ENCODE measurements at regions not wholly inside any gene's neighbourhood (a gene's known extent, or its start where the extent isn't known, plus 50 kb on each side); places are given as distances from the start of the nearest gene placed in this dataset.
"Not testable (repeated sequence)": the region's sequence is repeated elsewhere in the genome, so short reads cannot be mapped to it uniquely, and the experiment has no call there.

DNA sequence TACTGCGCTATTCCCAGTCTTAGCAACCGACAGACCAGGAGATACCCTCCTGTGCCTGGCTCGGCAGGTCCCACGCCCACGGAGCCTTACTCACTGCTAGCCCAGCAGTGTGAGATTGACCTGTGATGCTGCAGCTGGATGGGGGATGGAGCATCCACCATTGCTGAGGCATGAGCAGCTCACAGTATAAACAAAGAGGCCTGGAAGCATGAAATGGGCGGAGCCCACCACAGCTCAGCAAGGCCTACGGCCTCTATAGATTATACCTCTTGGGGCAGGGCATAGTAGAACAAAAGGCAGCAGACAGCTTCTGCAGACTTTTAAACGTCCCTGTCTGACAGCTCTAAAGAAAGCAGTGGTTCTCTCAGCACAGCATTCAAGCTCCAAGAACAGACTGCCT is 160.3 kb downstream of the ANXA2 start:
- no peak for DNase-seq (ENCODE audit: low read depth, low spot score)
- H3K4me3 ChIP-seq (ENCODE audit: low read length): no peak overlapping the region

DNA sequence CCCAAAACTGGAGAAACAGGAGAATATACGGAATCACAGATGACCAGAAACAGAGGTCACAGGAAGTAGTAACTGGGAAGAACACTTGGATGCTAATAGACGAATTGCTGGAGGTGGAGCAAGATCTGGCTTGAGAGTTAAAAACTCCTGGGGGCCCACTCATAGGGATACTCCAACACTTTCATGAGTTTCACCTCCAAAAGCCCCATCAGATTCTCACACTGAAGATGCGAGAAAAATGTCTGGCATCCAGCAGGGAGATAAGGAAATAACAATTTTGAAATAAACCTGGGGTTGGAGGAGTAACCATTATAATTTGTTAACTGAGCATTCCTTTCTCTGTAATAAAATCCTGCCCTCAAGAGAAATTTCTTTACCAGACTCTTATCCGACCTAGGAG is 154.0 kb downstream of the ANXA2 start:
- DNase-seq (ENCODE audit: low read depth, low spot score): no peak
- no peak overlapping the region for H3K4me3 ChIP-seq (ENCODE audit: low read length)

DNA sequence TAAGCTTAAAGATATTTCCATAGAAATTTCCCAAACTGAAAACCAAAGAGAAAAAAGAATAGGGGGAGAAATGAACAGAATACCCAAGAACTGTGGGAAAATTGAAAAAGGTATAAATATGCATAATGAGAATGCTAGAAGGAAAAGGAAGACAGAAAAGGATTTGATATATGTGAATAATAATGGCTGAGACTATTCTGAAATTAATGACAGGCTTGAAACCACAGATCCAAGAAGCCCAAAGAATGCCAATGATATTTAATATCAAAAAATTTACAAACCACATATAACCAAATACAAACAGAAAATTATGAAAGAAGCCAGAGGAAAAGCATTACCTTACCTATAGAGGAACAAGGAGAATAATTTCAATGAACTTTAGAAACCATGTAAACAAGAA is 153.0 kb downstream of the ANXA2 start:
- H3K4me3 ChIP-seq (ENCODE audit: low read length): no peak overlapping the region
- DNase-seq (ENCODE audit: low read depth, low spot score): no peak

DNA sequence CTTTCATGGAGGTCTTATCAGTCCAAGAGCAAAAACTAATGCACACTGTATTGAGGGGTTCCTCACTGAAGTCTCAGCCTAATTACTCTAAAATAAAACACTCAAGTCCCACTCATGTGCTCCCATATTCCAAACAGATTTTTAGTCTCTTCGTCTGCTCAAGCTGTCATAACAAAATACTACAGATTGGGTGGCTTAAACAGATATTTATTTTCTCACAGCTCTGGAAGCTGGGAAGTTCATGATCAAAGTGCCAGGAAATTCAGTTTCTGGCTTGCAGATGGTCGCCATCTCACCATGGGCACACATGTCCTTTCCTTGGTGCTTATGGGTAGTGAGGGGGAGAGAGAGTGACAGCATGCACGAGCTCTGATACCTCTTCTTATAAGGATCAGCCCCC is 147.5 kb downstream of the ANXA2 start:
- no peak overlapping the region for H3K4me3 ChIP-seq (ENCODE audit: low read length)
- DNase-seq (ENCODE audit: low read depth, low spot score): no peak

DNA sequence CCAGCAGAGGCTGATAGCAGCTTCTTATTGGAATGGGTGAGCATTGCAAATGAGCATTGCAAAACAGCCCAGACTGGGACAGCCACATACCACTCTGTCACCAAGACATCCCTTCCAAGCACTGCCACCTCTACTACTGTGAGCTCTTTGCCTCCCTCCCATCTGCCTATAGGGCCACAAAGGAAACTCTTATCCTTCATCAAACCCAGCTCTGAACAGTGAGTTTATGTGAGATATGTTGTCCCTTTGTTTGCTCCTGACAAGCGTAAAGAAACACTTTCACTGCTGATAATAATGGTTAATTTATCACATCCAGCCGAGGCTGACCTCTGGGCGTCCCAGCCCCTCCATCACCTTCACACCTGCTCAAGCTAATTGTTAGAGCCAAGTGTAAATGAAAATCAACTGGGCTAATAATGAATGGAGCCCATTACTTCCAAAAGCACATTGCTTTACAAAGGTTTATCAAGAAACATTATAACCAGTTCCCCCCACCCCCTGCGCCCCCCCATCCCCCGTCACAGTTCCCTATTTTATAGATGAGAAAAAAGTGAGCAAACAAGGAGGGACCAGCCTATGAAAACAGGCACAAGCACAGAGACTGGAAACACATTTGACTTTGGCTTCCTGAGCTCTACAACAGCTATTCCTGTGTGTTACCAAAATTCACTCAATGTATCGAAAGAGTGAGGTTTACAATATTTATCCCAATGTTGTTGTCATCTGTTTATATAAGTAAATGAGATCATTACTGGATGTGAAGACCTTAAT is 146.3 kb downstream of the ANXA2 start:
- no peak for DNase-seq (ENCODE audit: low read depth, low spot score)
- no peak overlapping the region for H3K4me3 ChIP-seq (ENCODE audit: low read length)

DNA sequence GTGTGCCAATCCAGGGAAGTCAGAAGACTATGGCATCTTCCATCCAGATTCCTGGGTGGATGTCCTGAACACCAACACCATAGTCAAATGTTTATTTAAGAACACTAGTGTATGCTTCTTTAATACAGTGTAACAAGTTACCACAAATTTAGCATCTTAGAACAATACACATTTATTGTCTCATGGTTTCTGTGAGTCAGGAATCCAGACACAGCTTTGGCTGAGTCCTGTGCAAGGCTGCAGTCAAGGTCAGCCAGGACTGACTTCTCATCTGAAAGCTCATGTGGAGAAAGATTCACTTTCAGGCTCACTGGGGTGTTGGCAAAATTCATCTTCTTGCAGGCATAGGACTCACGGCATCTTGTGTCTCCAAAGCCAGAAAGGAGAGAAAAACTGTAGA is 143.4 kb downstream of the ANXA2 start:
- no peak for DNase-seq (ENCODE audit: low read depth, low spot score)
- H3K4me3 ChIP-seq (ENCODE audit: low read length): no peak overlapping the region

DNA sequence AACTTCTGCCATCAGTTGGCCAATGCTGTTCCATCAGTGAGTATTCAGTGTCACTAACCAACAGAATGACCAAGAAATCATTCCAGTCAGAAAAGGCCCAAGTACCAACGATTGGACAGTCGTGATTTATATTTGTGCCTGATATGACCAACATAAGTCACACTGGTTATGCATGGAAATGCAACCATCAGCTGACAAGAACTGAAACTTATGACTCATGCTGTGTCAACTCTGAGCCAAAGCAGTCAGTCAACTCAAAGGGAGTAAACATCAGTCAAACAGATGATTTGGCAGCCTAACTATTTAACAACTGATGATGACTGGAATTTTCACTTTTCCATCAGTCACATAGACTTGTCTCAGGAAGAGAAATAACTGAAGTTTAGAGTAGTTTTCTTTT is 142.4 kb downstream of the ANXA2 start:
- DNase-seq (ENCODE audit: low read depth, low spot score): no peak
- H3K4me3 ChIP-seq (ENCODE audit: low read length): no peak overlapping the region

DNA sequence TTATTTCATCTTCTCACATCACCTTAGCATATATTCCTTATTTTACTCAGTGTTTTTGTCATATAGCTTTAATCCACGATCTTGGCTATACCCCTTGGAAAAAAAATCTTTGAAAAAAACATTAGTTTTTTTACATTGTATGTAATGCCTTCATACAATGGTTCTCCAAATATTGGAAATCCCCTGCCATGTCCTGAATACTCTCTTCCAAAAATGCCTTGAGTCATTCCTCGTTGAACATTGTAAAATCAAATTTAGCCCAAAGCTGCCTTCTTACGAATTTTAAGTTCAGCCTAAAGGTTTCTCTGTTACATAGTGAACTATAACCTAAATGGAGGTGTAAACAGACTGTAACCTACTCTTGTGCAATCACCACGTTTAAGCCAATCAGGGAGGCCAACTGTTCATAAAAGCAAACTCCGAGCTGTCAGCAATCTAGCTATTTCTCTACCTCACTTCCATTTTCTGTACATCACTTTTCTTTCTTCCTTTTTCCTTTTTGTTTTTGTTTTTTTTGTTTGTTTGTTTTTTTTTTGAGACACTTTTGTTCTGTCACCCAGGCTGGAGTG is 140.1 kb downstream of the ANXA2 start:
- no peak overlapping the region for H3K4me3 ChIP-seq (ENCODE audit: low read length)
- DNase-seq (ENCODE audit: low read depth, low spot score): no peak

DNA sequence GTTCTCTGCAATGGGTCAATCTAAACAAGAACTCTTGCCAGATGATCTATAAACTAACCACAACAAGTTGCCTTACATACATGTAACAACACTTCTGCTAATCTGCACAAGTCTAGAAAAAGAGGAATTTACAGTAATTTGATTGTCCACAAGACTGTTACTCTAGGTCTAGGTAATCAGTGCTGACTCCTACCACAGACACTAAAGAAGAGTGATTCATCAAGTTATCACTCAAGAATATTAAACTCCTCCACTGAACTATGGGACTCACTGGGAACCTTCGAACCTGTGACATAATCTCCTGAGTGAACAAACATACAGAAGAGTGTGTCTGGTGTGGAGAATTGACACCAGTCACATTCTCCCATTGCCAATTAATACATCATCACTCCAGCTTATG is 138.3 kb downstream of the ANXA2 start:
- H3K4me3 ChIP-seq (ENCODE audit: low read length): no peak overlapping the region
- DNase-seq (ENCODE audit: low read depth, low spot score): no peak

DNA sequence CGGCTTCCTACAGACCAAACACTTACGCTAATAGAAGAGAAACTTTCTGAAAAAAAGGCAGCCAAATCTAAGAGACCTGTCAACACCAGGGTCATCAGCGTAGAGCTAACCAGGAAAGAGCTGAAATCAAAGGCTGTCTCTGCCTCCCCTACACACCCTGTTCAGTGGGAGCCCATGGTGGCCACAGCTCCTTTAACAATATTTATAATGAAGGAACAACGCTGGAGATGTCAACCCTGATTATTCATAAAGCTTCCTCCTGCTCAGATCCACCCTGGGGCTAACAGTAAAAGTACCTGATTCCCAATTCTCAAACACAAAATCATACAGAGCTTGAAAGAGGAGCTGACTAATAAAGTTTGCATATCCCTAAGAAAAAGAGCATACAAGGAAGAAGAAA is 133.7 kb downstream of the ANXA2 start:
- no peak overlapping the region for H3K4me3 ChIP-seq (ENCODE audit: low read length)
- DNase-seq (ENCODE audit: low read depth, low spot score): no peak

DNA sequence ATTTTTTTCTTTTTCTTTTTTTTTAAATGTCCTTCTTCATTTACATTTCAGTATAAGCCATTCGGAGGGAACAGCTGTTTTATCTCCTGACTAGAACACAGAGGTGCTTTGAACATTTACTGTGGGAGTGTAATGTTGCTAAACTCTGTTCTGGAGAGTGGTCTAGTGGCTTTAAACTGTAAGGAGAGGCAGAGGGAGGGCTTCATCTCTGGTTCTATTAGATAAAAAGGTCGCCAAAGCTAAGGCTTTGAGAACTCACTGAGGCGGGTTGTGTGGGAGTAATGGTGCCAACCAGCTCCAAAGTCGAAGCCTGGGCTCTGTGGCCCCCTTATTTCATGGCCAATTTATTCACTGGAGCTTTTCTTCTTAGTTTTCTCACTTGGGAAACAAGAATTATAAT is 133.2 kb downstream of the ANXA2 start:
- H3K4me3 ChIP-seq (ENCODE audit: low read length): no peak overlapping the region
- no peak for DNase-seq (ENCODE audit: low read depth, low spot score)

DNA sequence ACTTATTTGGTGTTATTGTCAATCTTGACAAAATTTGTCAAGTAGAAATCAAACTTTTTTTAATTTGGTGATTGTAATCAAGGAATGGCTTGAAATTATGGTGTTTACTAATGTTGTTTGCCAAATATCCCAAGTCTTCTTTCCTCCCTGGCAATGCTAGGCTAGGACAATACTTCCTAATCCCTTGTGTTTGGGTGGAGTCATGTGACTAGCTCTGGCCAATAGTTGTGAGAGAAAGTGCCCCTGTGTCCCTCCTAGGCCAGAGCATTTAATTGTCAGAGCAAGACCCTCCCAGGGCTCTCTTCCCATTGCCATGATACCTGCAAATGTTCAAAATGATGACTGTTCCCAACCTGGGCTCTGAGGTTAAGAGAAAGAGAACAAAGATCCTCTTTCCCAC is 132.7 kb downstream of the ANXA2 start:
- no peak overlapping the region for H3K4me3 ChIP-seq (ENCODE audit: low read length)

DNA sequence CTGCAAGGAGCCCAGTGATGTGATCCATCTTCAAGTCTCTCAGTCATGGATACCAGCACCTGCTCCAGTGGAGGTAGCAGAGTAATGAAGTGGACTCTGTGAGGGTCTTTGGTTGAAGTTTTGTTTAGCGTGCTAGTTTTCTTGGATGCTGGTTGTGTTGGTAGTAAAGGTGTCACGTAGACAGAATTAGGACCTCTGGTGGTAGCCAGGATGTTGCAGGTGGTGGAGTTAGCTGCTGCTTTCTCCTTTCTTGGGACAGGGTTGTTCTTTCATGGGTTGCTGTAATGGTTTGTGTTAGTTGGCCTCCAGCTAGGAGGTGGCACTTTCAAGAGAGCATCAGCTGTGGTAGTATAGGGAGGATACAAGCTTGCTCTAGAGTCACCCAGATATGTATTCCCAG is 125.2 kb downstream of the ANXA2 start:
- DNase-seq (ENCODE audit: low read depth, low spot score): peak; percentile 14
- H3K4me3 ChIP-seq (ENCODE audit: low read length): no peak overlapping the region

More for the DNA sequence above, 132.7 kb downstream of the ANXA2 start:
- DNase-seq (ENCODE audit: low read depth, low spot score): no peak

DNA sequence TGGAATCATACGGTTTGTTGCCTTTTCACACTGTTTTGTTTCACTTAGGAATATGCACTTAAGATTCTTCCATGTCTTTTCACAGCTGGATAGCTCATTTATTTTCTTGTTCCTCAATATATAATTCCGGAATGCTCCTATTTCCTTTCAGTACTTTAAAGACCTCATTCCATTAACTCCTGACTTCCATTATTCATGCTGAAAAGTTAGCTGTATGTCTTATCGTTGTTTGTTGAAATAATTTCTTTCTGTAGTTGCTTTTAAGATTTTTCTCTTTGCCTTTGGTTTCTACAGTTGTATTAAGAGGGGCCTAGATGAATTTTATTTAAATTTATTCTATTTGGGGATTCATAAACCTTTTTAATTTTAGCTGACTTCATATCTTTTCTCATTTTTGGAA is 122.2 kb downstream of the ANXA2 start:
- DNase-seq (ENCODE audit: low read depth, low spot score): no peak
- H3K4me3 ChIP-seq (ENCODE audit: low read length): no peak overlapping the region

DNA sequence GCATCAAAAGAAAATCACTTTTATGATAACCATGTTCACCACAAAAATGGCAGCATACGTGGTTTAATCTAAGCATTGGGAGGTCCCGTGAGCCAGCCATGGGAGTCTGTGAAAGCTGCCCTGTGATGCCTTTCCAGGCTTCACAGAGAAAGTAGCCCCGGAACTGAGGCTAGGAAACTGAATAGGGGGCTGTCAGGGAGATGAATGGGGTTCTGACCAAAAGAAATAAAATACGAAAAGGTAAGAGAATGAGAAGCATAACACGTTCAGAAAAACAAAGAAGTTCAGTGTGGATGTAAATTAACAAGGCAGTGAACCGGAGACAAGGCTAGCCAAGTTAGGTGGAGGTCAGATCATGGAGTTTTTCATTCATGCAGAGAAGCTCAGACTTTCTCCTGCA is 118.9 kb downstream of the ANXA2 start:
- DNase-seq (ENCODE audit: low read depth, low spot score): no peak

DNA sequence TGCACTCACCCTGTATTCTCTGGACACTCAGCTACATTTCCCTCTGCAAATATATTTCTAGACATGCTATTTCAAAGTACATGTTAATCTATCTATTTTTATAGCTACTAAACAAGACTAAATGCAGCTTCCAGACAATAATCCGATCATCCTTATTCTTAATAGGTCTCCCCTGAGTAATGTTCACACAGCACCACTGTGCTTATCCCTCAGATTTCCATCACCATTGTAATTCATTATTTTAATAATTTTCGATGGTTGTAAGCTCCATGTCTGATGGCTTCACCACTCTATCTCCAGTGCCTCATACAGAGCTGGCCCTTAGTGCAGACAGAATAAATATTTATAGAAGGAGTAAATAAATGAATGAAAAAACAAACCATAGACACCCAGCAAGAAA is 117.5 kb downstream of the ANXA2 start:
- DNase-seq (ENCODE audit: low read depth, low spot score): no peak

More for the DNA sequence above, 118.9 kb downstream of the ANXA2 start:
- H3K4me3 ChIP-seq (ENCODE audit: low read length): no peak overlapping the region

DNA sequence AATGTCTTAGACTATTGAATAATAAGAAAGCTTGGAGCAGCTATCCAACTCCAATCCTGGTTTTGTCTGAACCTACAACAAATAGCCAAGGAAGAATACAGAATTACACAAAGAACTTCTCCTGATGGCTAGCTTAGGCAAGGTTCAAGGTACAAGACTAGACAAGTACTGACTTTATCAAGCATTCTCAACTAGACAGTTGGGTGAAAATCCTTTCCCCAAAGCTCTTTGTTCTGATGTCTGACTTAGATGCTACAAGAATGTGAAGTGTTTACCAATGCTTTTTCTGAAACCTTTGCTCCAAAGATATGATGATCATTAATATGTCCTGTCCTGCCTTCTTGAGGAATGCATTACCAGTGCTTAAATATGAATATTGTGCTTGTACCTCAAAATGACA is 113.8 kb downstream of the ANXA2 start:
- no peak overlapping the region for H3K4me3 ChIP-seq (ENCODE audit: low read length)
- DNase-seq (ENCODE audit: low read depth, low spot score): no peak

More for the DNA sequence above, 117.5 kb downstream of the ANXA2 start:
- no peak overlapping the region for H3K4me3 ChIP-seq (ENCODE audit: low read length)

DNA sequence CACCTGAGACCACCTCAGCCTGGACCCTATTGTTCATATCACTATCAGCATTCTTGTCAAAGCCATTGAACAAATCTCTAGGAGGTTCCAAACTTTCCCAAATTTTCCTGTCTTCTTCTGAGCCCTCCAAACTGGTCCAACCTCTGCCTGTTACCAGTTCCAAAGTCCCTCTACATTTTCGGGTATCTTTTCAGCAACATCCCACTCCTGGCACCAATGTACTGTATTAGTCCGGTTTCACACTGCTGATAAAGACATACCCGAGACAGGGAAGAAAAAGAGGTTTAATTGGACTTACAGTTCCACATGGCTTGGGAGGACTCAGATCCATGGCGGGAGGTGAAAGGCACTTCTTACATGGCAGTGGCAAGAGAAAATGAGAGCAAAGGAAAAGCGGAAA is 101.9 kb downstream of the ANXA2 start:
- not testable (repeated sequence) for H3K4me3 ChIP-seq (ENCODE audit: low read length); DNase-seq (ENCODE audit: low read depth, low spot score)

DNA sequence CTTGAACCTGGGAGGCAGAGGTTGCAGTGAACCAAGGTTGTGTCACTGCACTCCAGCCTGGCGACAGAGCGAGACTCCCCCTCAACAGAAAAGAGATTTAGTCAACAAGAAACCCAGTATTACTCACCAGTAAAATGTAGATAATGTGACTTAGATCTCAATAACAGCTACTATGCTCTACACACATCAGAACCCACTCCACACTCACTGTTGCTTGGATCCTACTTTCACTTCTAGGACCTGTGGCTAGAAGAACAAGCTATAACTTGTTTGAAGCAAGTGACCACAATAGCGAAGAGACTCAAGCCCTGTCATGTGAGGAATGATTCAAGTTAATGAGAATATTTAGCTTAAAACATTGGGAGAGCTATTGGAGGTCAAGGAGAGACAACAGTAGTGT is 100.7 kb downstream of the ANXA2 start:
- DNase-seq (ENCODE audit: low read depth, low spot score): no peak
- no peak overlapping the region for H3K4me3 ChIP-seq (ENCODE audit: low read length)

Measured in Jurkat, Clone E6-1 (cell line).